CD4-positive, alpha-beta T cell (primary cell): ENCODE measurements at regions not wholly inside any gene's neighbourhood (a gene's known extent, or its start where the extent isn't known, plus 50 kb on each side); places are given as distances from the start of the nearest gene placed in this dataset.

ENCODE experiments used
- ATAC-seq: fragments of 200-7000 bp; cut with Tn5 transposase; one replicate; pipeline ENCODE4 v1.10.0; 2022; ENCODE audit warnings: mild to moderate bottlenecking; ENCODE audit not compliant: poor library complexity
- CTCF ChIA-PET: fragments of 350-600 bp; sonication (Branson Sonifier 250); formaldehyde crosslinking; loops from one replicate; lab custom pipeline; 2021; ENCODE audit warnings: antibody characterized with exemption, inconsistent platforms; lab: Charles Lee
- POLR2A ChIA-PET: fragments of 350-600 bp; sonication (Branson Sonifier 250); formaldehyde crosslinking; loops from one replicate; lab custom pipeline; 2021; ENCODE audit warnings: antibody characterized with exemption, inconsistent platforms; lab: Charles Lee
- DNase-seq, 14 experiments: peaks; one replicate each; pipeline ENCODE4 v3.0.0-alpha.2; 2013 to 2020; ENCODE audit warnings: mixed read lengths in 2 of 14
- H3K27ac ChIP-seq, 2 donors: one replicate each; pipeline versions ENCODE4 v1.5.1 to v1.7.0; 2013; ENCODE audit warnings: low read length in 2 of 2, low read depth in 1 of 2, mild to moderate bottlenecking in 1 of 2
- H3K27me3 ChIP-seq, 2 experiments: 1 replicate in 1 of 2; 2 replicates in 1 of 2; pipeline versions ENCODE4 v1.6.1 to v1.7.0; 2013; ENCODE audit warnings: low read length in 2 of 2, control low read depth in 1 of 2, mild to moderate bottlenecking in 1 of 2, moderate library complexity in 1 of 2; ENCODE audit not compliant: insufficient read depth in 2 of 2, control insufficient read depth in 1 of 2
- H3K36me3 ChIP-seq: one replicate; pipeline ENCODE4 v1.6.1; 2013; ENCODE audit warnings: low read length, control low read depth; ENCODE audit not compliant: insufficient read depth
- H3K4me1 ChIP-seq: one replicate; pipeline ENCODE4 v1.6.1; 2013; ENCODE audit warnings: low read length, control low read depth; ENCODE audit not compliant: insufficient read depth
- H3K4me3 ChIP-seq: one replicate; pipeline ENCODE4 v1.5.1; 2013; ENCODE audit warnings: mild to moderate bottlenecking, low read length, moderate library complexity
- H3K9me3 ChIP-seq, 2 experiments: 1 replicate in 1 of 2; 2 replicates in 1 of 2; pipeline versions ENCODE4 v1.6.1 to v1.7.0; 2013; ENCODE audit warnings: low read length in 2 of 2, mild to moderate bottlenecking in 2 of 2, control low read depth in 1 of 2, moderate library complexity in 1 of 2; ENCODE audit not compliant: control insufficient read depth in 1 of 2, insufficient read depth in 1 of 2
- H3K27ac Mint-ChIP-seq: one replicate; pipeline ENCODE4 v1.8.0; 2020; ENCODE audit warnings: mixed read lengths
- H3K27me3 Mint-ChIP-seq: one replicate; pipeline ENCODE4 v1.8.0; 2021; ENCODE audit warnings: mixed read lengths
- H3K36me3 Mint-ChIP-seq: one replicate; pipeline ENCODE4 v1.8.0; 2021; ENCODE audit warnings: low read depth, mixed read lengths
- H3K4me1 Mint-ChIP-seq: one replicate; pipeline ENCODE4 v1.8.0; 2021; ENCODE audit warnings: low read depth, mixed read lengths
- H3K4me3 Mint-ChIP-seq: one replicate; pipeline ENCODE4 v1.8.0; 2020; ENCODE audit warnings: mild to moderate bottlenecking, mixed read lengths
- H3K9me3 Mint-ChIP-seq: one replicate; pipeline ENCODE4 v1.8.0; 2020; ENCODE audit warnings: mixed read lengths
- CTCF ChIP-seq: fragments of 200-600 bp; IDR thresholded peaks from one replicate; pipeline ENCODE4 v1.8.0; 2022; ENCODE audit warnings: antibody characterized with exemption, mild to moderate bottlenecking
- intact Hi-C, 2 experiments: fragments of 100-400 bp; cut with DNase I in 1 of 2; cut with micrococcal nuclease in 1 of 2; formaldehyde crosslinking; loops; one replicate each; pipeline versions ENCODE4 v1.15.1 to v1.9.0; 2023 to 2025; cut with DNase I, micrococcal nuclease

- H3K27me3 Mint-ChIP-seq, result peaks cover 46% of the 10 kb centered on the region
- peaks cover 0 to 11% of the 10 kb centered on the region in 2 experiments for H3K27me3 ChIP-seq
- H3K4me3 ChIP-seq, result no peak overlapping the region
- intact Hi-C loops, result no loop called here
- POLR2A ChIA-PET, result no interaction called here
- H3K9me3 ChIP-seq, result peaks cover 0 to 3% of the 10 kb centered on the region in 2 experiments
- H3K4me1 ChIP-seq, result no peaks in the 10 kb centered on the region
- H3K4me1 Mint-ChIP-seq, result no peaks in the 10 kb centered on the region
- peaks cover 4% of the 10 kb centered on the region for H3K9me3 Mint-ChIP-seq
- no peak overlapping the region for H3K27ac ChIP-seq
- no peak for DNase-seq
- H3K27ac Mint-ChIP-seq, result no peak overlapping the region
- H3K4me3 Mint-ChIP-seq, result no peak overlapping the region
- ATAC-seq, result no peak
- H3K36me3 Mint-ChIP-seq, result no peaks in the 10 kb centered on the region
- CTCF ChIA-PET, result no interaction called here
- TF ChIP-seq CTCF, result no peak
- no peaks in the 10 kb centered on the region for H3K36me3 ChIP-seq
These were observed 197.5 kb downstream of the PTPRU start for GRCh38 chr1:29433830-29434229.

- H3K9me3 Mint-ChIP-seq, result peaks cover 4% of the 10 kb centered on the region
These were observed 194.8 kb downstream of the PTPRU start for GRCh38 chr1:29431138-29431537.

DNA sequence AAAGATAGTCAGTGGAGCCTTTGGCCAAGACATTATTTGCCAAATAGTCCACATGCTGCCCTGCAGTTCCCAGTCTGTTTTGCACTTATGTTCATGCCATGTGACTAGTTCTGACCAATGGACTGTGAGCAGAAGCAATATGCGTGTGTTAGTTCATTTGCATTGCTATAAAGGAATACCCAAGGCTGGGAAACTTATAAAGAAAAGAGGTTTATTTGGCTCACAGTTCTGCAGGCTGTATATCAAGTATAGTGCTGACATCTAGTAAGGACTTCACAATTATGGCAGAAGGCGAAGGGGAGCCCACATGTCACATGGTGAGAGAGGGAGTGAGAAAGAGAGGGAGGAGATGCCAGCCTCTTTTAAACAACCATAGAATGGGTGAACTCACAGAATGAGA lies 193.3 kb downstream of the PTPRU start:
- Mint-ChIP-seq H3K36me3 (no peaks in the 10 kb centered on the region), H3K27me3 (peaks cover 35% of the 10 kb centered on the region), H3K4me1 (no peaks in the 10 kb centered on the region), H3K9me3 (peaks cover 4% of the 10 kb centered on the region), H3K4me3 (no peak overlapping the region), H3K27ac (no peak overlapping the region)
- H3K4me3 ChIP-seq, result no peak overlapping the region
- peaks cover 0 to 4% of the 10 kb centered on the region in 2 experiments for H3K27me3 ChIP-seq
- POLR2A ChIA-PET, result no interaction called here
- intact Hi-C loops, result no loop called here
- H3K36me3 ChIP-seq, result no peaks in the 10 kb centered on the region
- no peak for TF ChIP-seq CTCF
- CTCF ChIA-PET, result no interaction called here
- peaks cover 0 to 3% of the 10 kb centered on the region in 2 experiments for H3K9me3 ChIP-seq
- H3K4me1 ChIP-seq, result no peaks in the 10 kb centered on the region
- no peak overlapping the region for H3K27ac ChIP-seq
- no peak for DNase-seq
- ATAC-seq, result no peak

More at GRCh38 chr1:29431138-29431537, 194.8 kb downstream of the PTPRU start:
- Mint-ChIP-seq H3K27ac (no peak overlapping the region), H3K36me3 (no peaks in the 10 kb centered on the region), H3K4me3 (no peak overlapping the region), H3K27me3 (peaks cover 40% of the 10 kb centered on the region), H3K4me1 (no peaks in the 10 kb centered on the region)
- peaks cover 0 to 4% of the 10 kb centered on the region in 2 experiments for H3K27me3 ChIP-seq
- ChIA-PET CTCF (no interaction called here), POLR2A (no interaction called here)
- no peak for TF ChIP-seq CTCF
- ATAC-seq, result no peak
- no peaks in the 10 kb centered on the region for H3K36me3 ChIP-seq
- DNase-seq, result no peak
- H3K27ac ChIP-seq, result no peak overlapping the region
- peaks cover 0 to 3% of the 10 kb centered on the region in 2 experiments for H3K9me3 ChIP-seq
- H3K4me3 ChIP-seq, result no peak overlapping the region
- intact Hi-C loops, result no loop called here
- H3K4me1 ChIP-seq, result no peaks in the 10 kb centered on the region
